GM19438 (cell line): ENCODE measurements at regions not wholly inside any gene's neighbourhood (a gene's known extent, or its start where the extent isn't known, plus 50 kb on each side); places are given as distances from the start of the nearest gene placed in this dataset.
"Not testable (repeated sequence)": the region's sequence is repeated elsewhere in the genome, so short reads cannot be mapped to it uniquely, and the experiment has no call there.

Source experiments
- ATAC-seq: cut with Tn5 transposase; IDR thresholded peaks from one replicate; pipeline ENCODE4 v1.9.1; 2021; ENCODE audit warnings: low read depth; ENCODE audit not compliant: unreplicated experiment

- ATAC-seq, result no peak
Measured at GRCh38 chr4:158053086-158053485, 119.7 kb downstream of the GASK1B start.

DNA sequence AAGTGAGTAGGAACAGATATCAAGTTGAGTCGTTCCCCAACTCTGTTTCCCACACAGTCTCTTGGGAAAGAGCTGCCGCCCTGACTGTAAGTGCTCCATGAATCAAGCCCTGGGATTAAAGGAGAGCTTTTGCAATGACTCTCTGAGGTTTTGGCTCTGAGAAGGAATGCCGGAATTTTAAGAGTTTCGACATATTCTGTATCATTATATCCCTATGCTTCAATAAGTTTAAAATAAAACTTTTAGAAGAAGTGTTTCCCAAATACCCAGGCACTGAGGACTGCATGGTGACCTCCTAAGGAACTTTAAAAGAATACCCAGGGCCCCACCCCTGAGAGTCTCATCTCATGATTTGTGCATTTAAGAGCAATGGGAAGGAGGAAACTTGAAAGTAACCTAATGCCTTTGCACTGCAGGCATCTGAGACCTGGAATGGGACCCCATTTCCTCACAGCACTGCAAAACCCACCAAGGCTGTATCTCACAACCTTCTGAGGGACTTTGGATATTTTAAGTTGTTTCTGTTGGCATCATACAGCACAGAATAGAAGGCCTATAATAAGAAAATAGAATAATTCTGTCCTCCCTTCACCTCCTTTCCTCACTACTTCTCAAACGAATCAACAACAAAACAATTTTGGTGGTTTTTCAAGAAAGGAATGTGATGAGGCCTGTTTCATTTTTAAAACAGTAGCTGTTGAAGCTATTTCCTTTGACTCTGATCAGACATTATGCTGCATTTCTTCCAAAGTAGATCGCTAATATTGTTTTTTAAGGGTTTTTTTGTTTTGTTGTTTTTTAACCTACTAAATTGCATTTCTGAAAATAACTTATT, 121.2 kb downstream of the GASK1B start:
- no peak for ATAC-seq

- ATAC-seq, result no peak
Measured at GRCh38 chr4:158050942-158051341, 121.9 kb downstream of the GASK1B start.

DNA sequence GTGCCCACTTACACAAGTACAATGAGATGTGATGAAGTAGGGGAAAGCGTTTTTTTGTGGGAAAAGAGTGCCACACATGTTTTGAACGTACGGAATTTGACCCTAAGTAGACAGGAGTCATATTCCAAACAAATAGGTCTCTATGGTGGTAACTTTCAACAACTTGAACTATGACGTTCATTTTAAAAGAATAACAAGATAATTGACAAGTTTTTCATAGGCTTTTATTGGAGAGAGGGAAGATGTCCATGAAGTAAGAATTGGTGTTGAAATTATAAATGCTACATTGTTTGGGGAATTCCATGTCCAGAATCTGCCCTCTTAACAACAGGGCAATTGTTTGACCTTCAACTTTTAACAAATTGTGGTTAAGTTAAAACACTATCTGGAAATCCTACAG, 126.5 kb downstream of the GASK1B start:
- ATAC-seq, result no peak

DNA sequence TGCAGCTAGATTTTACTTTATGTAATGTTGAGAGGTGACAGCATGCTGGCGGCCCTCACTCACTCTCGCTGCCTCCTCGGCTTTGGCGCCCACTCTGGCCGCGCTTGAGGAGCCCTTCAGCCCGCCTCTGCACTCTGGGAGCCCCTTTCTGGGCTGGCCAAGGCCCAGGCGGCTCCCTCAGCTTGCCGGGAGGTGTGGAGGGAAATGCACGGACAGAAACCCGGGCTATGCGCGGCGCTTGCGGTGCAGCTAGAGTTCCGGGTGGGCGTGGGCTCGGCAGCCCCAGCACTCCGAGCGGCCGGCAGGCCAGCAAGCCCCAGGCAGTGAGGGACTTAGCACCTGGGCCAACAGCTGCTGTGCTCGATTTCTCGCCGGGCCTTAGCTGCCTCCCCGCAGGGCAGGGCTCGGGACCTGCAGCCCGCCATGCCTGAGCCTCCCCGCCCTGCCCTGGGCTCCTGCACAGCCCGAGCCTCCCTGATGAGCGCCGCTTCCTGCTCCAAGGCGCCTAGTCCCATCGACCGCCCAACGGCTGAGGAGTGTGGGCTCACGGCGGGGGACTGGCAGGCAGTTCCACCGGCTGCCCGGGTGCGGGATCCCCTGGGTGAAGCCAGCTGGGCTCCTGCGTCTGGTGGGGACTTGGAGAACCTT, 128.7 kb downstream of the GASK1B start:
- no peak for ATAC-seq

- ATAC-seq, result no peak
Measured at GRCh38 chr4:158042591-158043030, 130.2 kb downstream of the GASK1B start.

DNA sequence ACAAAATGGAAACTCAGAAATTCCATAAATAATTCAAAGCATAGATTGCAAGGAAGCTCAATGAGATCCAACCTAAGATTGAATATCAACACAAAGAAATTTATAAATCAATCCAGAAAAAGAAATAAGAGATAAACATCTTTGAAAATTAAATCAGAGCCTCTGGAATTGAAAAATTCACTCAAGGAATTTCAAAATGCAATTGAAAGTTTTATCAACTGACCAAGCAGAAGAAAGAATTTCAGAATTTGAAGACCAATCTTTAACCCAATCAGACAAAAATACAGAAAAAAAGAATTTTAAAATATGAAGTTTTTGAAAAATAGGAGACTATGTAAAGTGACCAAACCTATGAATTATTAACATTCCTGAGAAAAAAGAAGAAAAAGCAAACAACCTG, 134.1 kb downstream of the GASK1B start:
- no peak for ATAC-seq

DNA sequence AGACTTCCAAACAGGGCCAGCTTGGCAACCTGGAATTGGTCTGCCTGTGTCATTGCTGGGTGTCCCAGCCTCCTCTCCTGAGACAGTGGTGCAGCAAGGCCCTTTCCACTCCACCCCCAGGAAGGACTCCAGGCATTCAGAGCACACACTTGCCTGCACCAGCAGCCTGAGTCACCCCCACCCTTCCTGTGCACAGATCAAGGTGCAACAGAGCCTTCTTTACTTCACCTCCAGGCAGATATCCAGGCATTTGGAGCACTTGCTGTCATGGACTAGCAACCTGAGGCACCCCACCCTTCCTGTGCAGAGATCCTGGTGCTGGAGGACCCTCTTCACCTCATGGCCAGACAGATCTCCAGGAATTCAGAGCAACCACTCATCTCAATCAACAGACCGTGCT, 135.8 kb downstream of the GASK1B start:
- no peak for ATAC-seq

DNA sequence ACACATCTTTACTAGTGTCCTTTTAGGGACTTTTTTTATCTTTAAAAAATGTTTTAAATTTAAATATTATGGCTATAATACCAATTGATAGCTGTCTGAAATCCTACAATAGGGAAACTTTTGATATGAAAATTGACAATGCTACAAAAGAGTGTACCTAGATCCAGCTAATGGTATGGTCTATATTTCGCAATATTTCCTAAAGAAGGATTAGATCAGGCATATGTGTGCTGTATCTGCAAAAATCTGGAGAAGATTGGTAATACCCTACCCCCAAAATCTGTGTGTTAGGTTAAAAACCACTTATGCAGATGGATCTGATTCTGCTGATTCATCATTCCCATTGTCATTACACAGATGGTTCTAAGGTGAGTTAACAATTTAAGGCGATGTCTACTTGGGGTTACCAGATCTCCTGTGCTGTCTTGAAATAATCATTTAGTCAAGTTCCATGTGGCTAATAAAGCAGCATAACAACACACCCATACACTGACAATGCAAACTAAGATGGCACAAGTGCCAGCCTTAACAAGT, 137.1 kb downstream of the GASK1B start:
- ATAC-seq, result no peak

DNA sequence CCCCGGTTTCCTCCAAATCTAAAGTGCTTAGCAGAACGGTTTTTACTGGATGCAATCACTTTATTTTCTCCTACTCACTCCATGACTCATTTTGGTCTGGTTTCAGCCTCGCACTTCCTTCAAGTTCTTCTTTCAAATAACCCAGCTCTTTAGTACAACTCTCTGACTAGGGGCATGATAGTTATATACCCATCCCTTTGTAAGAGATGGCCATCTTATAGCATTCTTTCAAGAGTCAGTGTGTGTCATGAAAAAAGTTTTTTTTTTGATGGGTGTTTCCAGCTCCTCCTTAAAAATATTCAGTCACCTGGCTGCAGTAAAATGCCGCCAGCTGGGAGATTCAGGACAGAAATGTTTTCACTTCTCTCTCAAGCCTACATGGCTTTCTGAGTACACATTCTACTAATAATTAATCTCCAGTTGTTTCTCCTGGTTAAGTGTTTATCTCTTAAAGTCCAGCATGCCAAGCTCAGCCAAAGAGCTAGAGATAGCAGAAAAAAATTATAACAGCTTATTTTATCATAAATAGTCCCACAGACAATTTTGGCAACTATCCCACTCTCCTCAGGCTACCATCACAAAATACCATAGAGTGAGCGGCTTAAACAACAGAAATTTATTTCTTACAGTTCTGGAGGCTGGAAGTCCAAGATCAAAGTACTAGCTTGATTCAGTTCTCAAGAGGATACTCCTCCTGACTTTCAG, 139.3 kb downstream of the GASK1B start:
- no peak for ATAC-seq

GRCh38 chr4:158032733-158033415, 140.0 kb downstream of the GASK1B start:
- ATAC-seq, result no peak

GRCh38 chr4:158028381-158028780, 144.4 kb downstream of the GASK1B start:
- not testable (repeated sequence) for ATAC-seq

GRCh38 chr4:158025131-158025530, 147.7 kb downstream of the GASK1B start:
- ATAC-seq, result no peak

GRCh38 chr4:158020734-158021346, 152.0 kb downstream of the GASK1B start:
- no peak for ATAC-seq

DNA sequence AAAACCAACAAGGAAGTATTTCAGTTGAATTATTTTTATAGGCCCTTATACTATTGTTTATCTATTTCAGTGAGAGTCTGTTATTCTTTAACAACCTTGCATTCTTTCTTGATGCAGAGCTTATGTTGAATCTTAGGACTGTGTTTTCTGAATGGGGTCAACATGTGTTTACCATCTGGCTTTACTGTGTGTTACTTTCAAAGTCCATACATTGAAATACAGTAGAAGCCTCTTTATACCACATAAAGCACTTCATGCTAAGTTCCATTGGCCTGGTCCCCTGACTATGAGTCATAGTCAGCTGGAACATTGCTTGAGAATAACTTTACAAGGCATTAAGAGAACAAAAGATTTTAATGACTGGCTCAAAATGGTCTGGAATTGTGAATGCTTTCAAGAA, 152.6 kb downstream of the GASK1B start:
- no peak for ATAC-seq

DNA sequence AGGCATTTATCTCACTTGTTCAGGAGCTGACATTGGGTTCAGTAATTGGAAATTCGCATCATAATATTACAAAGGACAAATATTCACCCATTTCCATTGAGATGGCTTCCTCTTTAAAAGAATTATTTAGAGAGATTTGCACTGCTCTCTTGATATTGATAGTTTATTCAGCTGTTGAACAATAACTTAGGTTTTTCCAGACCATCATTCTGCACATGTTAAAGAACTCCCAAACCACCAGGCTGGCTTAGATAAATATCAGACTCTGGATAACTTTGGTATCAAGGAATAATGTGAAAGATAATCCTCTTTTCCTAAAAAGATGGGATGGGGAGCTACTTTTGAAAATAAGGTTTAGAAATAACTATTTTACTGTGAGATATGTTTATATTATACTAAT, 154.0 kb downstream of the GASK1B start:
- ATAC-seq, result no peak

- ATAC-seq, result no peak
Measured at GRCh38 chr4:158018221-158018830, 154.5 kb downstream of the GASK1B start.

- ATAC-seq, result no peak
Measured at GRCh38 chr4:158016511-158016910, 156.3 kb downstream of the GASK1B start.

- no peak for ATAC-seq
Measured at GRCh38 chr4:158015241-158015640, 157.6 kb downstream of the GASK1B start.

GRCh38 chr4:158013858-158014257, 159.0 kb downstream of the GASK1B start:
- ATAC-seq, result no peak
